HG02763 (cell line): ENCODE measurements at regions not wholly inside any gene's neighbourhood (a gene's known extent, or its start where the extent isn't known, plus 50 kb on each side); places are given as distances from the start of the nearest gene placed in this dataset.

Source experiments
- ATAC-seq: cut with Tn5 transposase; IDR thresholded peaks from one replicate; pipeline ENCODE4 v1.9.1; 2021; ENCODE audit warnings: mild to moderate bottlenecking, moderate library complexity; ENCODE audit not compliant: unreplicated experiment

GRCh38 chr14:44154874-44155273, 352.2 kb downstream of the FSCB start:
- no peak for ATAC-seq

GRCh38 chr14:44154446-44154845, 352.6 kb downstream of the FSCB start:
- no peak for ATAC-seq

- ATAC-seq: no peak
Measured at GRCh38 chr14:44151130-44151820, 355.8 kb downstream of the FSCB start.

- ATAC-seq: no peak
Measured at GRCh38 chr14:44149597-44149996, 357.5 kb downstream of the FSCB start.

GRCh38 chr14:44142006-44142405, 365.1 kb downstream of the FSCB start:
- no peak for ATAC-seq

GRCh38 chr14:44135972-44136371, 371.1 kb downstream of the FSCB start:
- ATAC-seq: no peak

GRCh38 chr14:44131861-44132260, 375.2 kb downstream of the FSCB start:
- ATAC-seq: no peak

- no peak for ATAC-seq
Measured at GRCh38 chr14:44113769-44114730, 393.0 kb downstream of the FSCB start.

GRCh38 chr14:44112774-44113460, 394.2 kb downstream of the FSCB start:
- no peak for ATAC-seq

GRCh38 chr14:44109036-44109435, 398.0 kb downstream of the FSCB start:
- ATAC-seq: no peak

GRCh38 chr14:44108601-44109000, 398.5 kb downstream of the FSCB start:
- ATAC-seq: no peak

- ATAC-seq: no peak
Measured at GRCh38 chr14:44107156-44107555, 399.9 kb downstream of the FSCB start.

GRCh38 chr14:44099743-44100488, 407.2 kb downstream of the FSCB start:
- ATAC-seq: no peak

GRCh38 chr14:44081146-44081545, 425.9 kb downstream of the FSCB start:
- no peak for ATAC-seq

- no peak for ATAC-seq
Measured at GRCh38 chr14:44070046-44070445, 437.0 kb downstream of the FSCB start.

GRCh38 chr14:44053422-44053821, 453.7 kb downstream of the FSCB start:
- no peak for ATAC-seq

- ATAC-seq: no peak
Measured at GRCh38 chr14:44041700-44042099, 465.4 kb downstream of the FSCB start.

GRCh38 chr14:44040561-44040960, 466.5 kb downstream of the FSCB start:
- no peak for ATAC-seq

- ATAC-seq: no peak
Measured at GRCh38 chr14:44036248-44036647, 470.8 kb downstream of the FSCB start.

- ATAC-seq: no peak
Measured at GRCh38 chr14:44035707-44036106, 471.4 kb downstream of the FSCB start.
